GM18907 (cell line): ENCODE measurements at regions not wholly inside any gene's neighbourhood (a gene's known extent, or its start where the extent isn't known, plus 50 kb on each side); places are given as distances from the start of the nearest gene placed in this dataset.

Experiments
- ATAC-seq: cut with Tn5 transposase; IDR thresholded peaks from one replicate; pipeline ENCODE4 v1.9.1; 2021; ENCODE audit warnings: mild to moderate bottlenecking, moderate library complexity; ENCODE audit not compliant: unreplicated experiment

DNA sequence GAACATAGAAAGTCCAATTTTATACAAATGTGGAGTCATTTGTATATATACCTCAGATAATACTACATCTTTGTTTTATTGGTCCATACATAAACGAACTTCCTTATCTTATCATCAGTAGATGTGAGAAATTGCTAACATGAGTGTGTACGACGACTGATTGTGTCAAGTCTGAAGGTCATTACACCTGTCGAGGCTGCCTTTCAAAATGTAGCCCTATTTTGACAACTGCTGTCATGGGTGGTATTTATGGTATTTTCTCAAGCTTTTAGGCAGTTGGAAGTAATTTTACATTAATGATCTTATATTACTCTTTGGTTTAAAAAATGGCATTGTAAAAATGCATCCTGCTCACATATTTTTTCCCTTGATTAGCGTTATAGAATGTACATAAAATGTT, 183.7 kb upstream of the DNAJC19 start:
- ATAC-seq: no peak

DNA sequence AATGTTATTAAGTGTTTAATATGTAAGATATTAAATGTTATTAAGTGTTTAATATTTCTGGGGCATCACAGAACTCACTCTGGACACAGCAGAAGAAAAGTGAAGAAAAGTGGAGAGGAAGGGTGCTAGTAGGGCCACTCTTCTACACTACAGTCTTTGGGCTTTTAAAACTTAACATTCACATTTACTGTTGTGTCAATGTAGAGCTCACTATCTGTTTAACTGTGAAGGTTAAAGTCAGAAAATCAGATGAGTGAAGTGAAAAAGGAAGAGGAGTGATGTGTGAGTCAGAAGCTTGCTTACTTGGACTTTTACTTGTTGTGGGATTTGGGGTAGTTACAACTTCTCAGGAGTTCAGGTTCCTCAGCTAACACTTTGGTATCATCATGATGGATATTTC, 145.3 kb upstream of the DNAJC19 start:
- no peak for ATAC-seq

GRCh38 chr3:181133832-181134231, 144.3 kb upstream of the DNAJC19 start:
- no peak for ATAC-seq

- no peak for ATAC-seq
Observed at GRCh38 chr3:181105646-181106045, 116.1 kb upstream of the DNAJC19 start.

- no peak for ATAC-seq
Observed at GRCh38 chr3:181103605-181104004, 114.1 kb upstream of the DNAJC19 start.

DNA sequence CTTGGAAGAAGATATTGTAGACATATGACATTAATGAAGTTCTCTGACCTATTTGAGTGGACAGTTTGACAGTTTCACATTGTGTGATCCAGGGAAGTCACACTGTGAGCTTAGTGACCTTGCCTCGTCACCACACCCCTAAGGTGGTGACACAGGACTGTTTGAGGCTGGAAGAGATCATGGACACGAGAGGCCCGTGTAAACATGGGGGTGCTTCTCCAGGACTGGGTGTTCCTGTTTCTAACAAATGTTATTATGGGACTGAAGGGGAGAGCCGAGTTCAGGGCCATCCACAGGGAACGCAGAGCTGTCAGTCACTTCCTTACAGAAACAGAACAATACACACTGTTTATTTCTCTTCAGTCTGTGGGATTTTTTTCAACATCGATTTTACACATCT, 96.5 kb upstream of the DNAJC19 start:
- ATAC-seq: no peak

- no peak for ATAC-seq
Observed at GRCh38 chr3:181081930-181082329, 92.4 kb upstream of the DNAJC19 start.

- ATAC-seq: no peak
Observed at GRCh38 chr3:181076558-181076957, 87.0 kb upstream of the DNAJC19 start.

GRCh38 chr3:181075098-181075497, 85.6 kb upstream of the DNAJC19 start:
- no peak for ATAC-seq

- no peak for ATAC-seq
Observed at GRCh38 chr3:181066143-181067087, 76.9 kb upstream of the DNAJC19 start.

- no peak for ATAC-seq
Observed at GRCh38 chr3:181056136-181056732, 66.7 kb upstream of the DNAJC19 start.

- ATAC-seq: no peak
Observed at GRCh38 chr3:181054538-181054937, 65.0 kb upstream of the DNAJC19 start.

DNA sequence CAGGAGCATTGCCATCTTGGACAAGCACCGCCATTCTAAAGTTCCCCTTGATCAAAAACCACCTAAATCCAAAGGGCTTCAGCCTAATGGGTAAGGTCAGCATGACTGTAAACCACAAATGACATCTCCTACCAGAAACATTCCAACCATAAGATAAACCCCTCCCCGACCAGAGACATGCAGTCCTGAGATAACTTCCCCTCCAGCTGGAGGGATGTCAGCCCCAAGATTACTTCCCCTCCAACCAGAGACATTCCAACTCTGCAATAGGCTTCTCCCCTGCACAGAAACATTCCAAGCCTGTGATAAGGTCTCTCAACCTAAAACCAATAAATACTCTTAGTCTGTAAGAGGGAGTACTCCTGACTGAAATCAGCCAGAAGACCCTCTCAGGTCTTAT, 62.7 kb upstream of the DNAJC19 start:
- no peak for ATAC-seq

DNA sequence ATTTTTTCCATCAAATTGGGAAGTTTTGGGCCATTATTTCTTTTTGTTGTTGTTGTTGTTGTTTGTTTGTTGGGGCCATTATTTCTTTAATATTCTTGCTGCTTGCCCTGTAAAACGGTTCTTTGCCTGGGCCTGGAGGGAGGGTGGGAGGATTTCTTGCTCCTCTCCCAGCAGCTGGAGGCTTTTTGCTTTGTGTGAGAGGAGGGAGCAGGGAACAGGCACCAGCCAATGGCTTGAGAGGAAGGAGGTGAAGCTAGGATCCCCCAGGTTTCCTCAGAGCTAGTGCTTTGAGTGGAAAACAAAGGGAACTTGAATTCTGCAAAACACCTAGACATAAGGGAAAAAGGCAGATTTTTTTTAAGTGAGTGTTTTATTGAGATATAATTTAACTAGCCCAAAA, 61.2 kb upstream of the DNAJC19 start:
- no peak for ATAC-seq

GRCh38 chr3:181040030-181040429, 50.5 kb upstream of the DNAJC19 start:
- no peak for ATAC-seq
